AG04450 (cell line): ENCODE measurements at regions not wholly inside any gene's neighbourhood (a gene's known extent, or its start where the extent isn't known, plus 50 kb on each side); places are given as distances from the start of the nearest gene placed in this dataset.

Source experiments
- CTCF ChIA-PET: fragments of 300-600, 350-600 bp; formaldehyde crosslinking; extraction: SDS; loops from one replicate; lab custom pipeline; 2022; ENCODE audit warnings: antibody characterized with exemption, inconsistent platforms; lab: Charles Lee
- POLR2A ChIA-PET: fragments of 350-600 bp; formaldehyde crosslinking; extraction: SDS; loops from one replicate; lab custom pipeline; 2021; ENCODE audit warnings: antibody characterized with exemption, inconsistent platforms; lab: Yijun Ruan, JAX
- DNase-seq: peaks from one replicate; pipeline ENCODE4 v3.0.0-alpha.2; 2011; ENCODE audit warnings: low read depth, low spot score
- H3K27ac ChIP-seq: one replicate; pipeline ENCODE4 v1.5.1; 2012; ENCODE audit warnings: low read depth, low read length, control low read depth
- H3K27me3 ChIP-seq: one replicate; pipeline ENCODE4 v1.6.0; 2012; ENCODE audit warnings: low read length; ENCODE audit not compliant: control insufficient read depth, insufficient read depth
- H3K4me3 ChIP-seq: 2 replicates; pipeline ENCODE4 v1.5.1; 2011; ENCODE audit warnings: mild to moderate bottlenecking, low read depth, low read length, control low read depth
- H3K9me3 ChIP-seq: 2 replicates; pipeline ENCODE4 v1.5.1; 2012; ENCODE audit warnings: low read length; ENCODE audit not compliant: control insufficient read depth, insufficient read depth
- CTCF ChIP-seq: IDR thresholded peaks from 2 replicates; pipeline ENCODE4 v1.5.1; 2011; ENCODE audit warnings: low read depth, low read length, control low read depth, inconsistent platforms

- H3K27ac ChIP-seq = no peak overlapping the region
- POLR2A ChIA-PET = no interaction called here
- no peak overlapping the region for H3K4me3 ChIP-seq
- CTCF ChIA-PET = no interaction called here
- no peaks in the 10 kb centered on the region for H3K27me3 ChIP-seq
- no peak for TF ChIP-seq CTCF
- H3K9me3 ChIP-seq = no peaks in the 10 kb centered on the region
- no peak for DNase-seq
Measured at GRCh38 chr16:64778777-64779176, 343.1 kb downstream of the CDH11 start.

- no peak for TF ChIP-seq CTCF
- H3K27me3 ChIP-seq = no peaks in the 10 kb centered on the region
- CTCF ChIA-PET = interaction anchor here (1.6 kb wide), 1 partner anchor 12 kb away, joined by 3 read pairs; no protein-coding TSS in a partner anchor
- peaks cover 4% of the 10 kb centered on the region; the same call in 1 of the 2 replicates for H3K9me3 ChIP-seq
- H3K4me3 ChIP-seq = no peak overlapping the region
- POLR2A ChIA-PET = no interaction called here
- no peak for DNase-seq
- H3K27ac ChIP-seq = no peak overlapping the region
Measured at GRCh38 chr16:64773638-64774037, 348.2 kb downstream of the CDH11 start.

GRCh38 chr16:64773184-64773583, 348.7 kb downstream of the CDH11 start:
- ChIA-PET CTCF (interaction anchor here (1.6 kb wide), 1 partner anchor 11 kb away, joined by 3 read pairs; no protein-coding TSS in a partner anchor), POLR2A (no interaction called here)
- TF ChIP-seq CTCF = no peak
- Histone ChIP-seq H3K27ac (no peak overlapping the region), H3K4me3 (no peak overlapping the region), H3K27me3 (no peaks in the 10 kb centered on the region), H3K9me3 (peaks cover 4% of the 10 kb centered on the region; the same call in 1 of the 2 replicates)
- no peak for DNase-seq

- TF ChIP-seq CTCF = no peak
- Histone ChIP-seq H3K9me3 (peaks cover 4% of the 10 kb centered on the region; the same call in 1 of the 2 replicates), H3K27me3 (no peaks in the 10 kb centered on the region), H3K27ac (no peak overlapping the region), H3K4me3 (no peak overlapping the region)
- ChIA-PET CTCF (no interaction called here), POLR2A (no interaction called here)
- DNase-seq = no peak
Measured at GRCh38 chr16:64771273-64771672, 350.6 kb downstream of the CDH11 start.

- Histone ChIP-seq H3K4me3 (no peak overlapping the region), H3K27me3 (no peaks in the 10 kb centered on the region), H3K27ac (no peak overlapping the region), H3K9me3 (no peaks in the 10 kb centered on the region)
- POLR2A ChIA-PET = no interaction called here
- no peak for TF ChIP-seq CTCF
- DNase-seq = no peak
- CTCF ChIA-PET = interaction anchor here (1.2 kb wide), 1 partner anchor 11 kb away, joined by 3 read pairs; no protein-coding TSS in a partner anchor
Measured at GRCh38 chr16:64762211-64762610, 359.7 kb downstream of the CDH11 start.
